Fibroblast of mammary gland (primary cell): ENCODE measurements at regions not wholly inside any gene's neighbourhood (a gene's known extent, or its start where the extent isn't known, plus 50 kb on each side); places are given as distances from the start of the nearest gene placed in this dataset.

Experiments
- DNase-seq: peaks from one replicate; pipeline ENCODE4 v3.0.0-alpha.2; 2010; ENCODE audit warnings: low read depth
- H3K4me3 ChIP-seq: 2 replicates; pipeline ENCODE4 v1.5.1; 2011; ENCODE audit warnings: low read depth, mild to moderate bottlenecking, low read length, moderate library complexity; ENCODE audit not compliant: control insufficient read depth
- TF ChIP-seq, protein P1 (sequence below): conservative IDR thresholded peaks from 2 replicates; pipeline ENCODE4 v1.5.1; 2011; ENCODE audit warnings: low read depth, low read length, inconsistent platforms; ENCODE audit not compliant: control insufficient read depth, insufficient read depth

DNA sequence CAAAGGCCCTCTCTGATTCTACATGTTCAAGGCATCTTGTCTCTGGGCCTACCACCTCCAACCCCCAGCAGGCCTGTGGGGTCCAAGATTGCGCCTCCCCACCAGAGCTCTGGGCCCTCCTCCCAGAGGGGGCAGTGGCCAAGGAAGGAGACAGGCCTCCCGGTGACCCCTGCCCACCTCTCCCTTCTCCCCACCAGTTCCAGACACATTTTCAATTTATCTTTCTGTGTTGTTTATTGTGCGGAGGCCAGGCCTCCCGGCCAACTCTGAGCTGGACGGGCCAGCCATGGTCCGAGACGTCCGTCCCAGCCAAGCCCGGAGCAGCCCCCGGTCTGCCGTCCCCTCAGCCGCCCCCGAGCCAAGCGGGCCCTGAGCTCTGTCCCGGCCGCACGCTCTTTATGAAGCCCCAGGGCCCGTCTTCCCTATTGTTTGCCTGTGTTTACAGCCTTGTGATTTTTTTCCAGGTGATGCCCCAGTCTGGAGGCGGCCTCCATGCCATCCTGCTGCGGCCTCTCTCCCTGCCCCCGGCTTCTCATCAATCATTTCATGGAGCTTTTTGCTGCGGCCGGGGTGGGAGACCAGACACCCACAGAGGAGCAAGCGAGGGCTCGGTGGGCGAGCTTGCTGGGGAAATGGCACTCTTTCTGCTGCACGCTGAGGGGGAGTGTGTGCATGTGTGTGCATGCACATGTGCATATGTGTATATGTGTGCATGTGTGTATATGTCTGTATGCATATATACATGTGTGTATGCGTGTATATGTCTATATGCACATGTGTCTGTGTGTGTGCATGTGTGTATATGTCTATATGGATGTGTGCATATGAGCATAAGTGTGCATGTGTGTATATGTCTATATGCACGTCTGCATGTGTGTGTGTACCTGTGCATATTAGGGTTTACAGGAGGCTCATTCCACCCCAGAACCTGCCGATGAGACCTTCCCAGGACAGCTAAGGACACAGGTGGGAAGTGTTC, 52.7 kb upstream of the ELN start:
- DNase-seq = no peak
- TF ChIP-seq, protein P1, sequence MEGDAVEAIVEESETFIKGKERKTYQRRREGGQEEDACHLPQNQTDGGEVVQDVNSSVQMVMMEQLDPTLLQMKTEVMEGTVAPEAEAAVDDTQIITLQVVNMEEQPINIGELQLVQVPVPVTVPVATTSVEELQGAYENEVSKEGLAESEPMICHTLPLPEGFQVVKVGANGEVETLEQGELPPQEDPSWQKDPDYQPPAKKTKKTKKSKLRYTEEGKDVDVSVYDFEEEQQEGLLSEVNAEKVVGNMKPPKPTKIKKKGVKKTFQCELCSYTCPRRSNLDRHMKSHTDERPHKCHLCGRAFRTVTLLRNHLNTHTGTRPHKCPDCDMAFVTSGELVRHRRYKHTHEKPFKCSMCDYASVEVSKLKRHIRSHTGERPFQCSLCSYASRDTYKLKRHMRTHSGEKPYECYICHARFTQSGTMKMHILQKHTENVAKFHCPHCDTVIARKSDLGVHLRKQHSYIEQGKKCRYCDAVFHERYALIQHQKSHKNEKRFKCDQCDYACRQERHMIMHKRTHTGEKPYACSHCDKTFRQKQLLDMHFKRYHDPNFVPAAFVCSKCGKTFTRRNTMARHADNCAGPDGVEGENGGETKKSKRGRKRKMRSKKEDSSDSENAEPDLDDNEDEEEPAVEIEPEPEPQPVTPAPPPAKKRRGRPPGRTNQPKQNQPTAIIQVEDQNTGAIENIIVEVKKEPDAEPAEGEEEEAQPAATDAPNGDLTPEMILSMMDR = no peak
- no peak overlapping the region for H3K4me3 ChIP-seq

DNA sequence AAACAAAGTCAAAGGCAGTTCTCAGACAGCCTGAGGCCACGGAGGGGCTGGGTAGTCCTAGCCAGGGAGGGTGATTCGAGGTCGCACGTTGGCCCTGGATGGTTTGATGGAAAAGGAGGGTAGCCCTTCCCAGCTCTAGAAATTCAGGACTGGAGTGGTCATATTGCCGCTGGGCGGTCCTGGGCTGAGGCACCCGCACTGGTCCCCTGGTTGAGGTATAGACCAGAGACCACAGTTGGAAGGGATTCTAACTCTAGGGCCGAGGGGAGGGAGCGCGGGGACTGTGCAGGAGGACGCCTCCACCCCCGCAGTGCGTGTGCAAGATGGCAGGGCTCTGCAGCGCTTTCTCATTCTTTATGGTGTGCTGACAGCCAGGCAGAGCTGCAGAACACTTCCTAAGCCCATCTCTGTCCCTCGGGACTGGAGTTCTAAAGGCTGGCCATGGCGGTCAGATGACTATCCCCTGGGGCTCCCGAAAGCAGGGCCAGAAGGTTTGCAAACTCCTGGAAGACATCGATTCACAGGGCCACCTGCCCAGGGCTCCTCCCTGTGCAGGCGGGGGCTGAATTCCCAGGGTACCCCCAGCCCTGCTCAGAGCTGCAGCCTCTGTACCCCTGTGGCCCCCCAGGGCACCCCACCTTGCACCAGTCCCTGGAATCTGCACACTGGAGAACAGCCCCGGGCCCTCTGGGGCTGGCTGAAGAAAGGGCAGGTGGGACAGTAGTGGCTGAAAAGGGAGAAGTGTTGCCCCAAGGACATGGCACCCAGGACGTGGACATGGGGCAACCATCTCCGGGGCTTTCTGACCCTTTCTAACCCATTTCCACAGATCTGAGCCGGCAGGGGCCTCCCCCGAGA, 51.0 kb upstream of the ELN start:
- no peak overlapping the region for H3K4me3 ChIP-seq
- peak; percentile 88 for DNase-seq
- TF ChIP-seq, protein P1 = no peak

DNA sequence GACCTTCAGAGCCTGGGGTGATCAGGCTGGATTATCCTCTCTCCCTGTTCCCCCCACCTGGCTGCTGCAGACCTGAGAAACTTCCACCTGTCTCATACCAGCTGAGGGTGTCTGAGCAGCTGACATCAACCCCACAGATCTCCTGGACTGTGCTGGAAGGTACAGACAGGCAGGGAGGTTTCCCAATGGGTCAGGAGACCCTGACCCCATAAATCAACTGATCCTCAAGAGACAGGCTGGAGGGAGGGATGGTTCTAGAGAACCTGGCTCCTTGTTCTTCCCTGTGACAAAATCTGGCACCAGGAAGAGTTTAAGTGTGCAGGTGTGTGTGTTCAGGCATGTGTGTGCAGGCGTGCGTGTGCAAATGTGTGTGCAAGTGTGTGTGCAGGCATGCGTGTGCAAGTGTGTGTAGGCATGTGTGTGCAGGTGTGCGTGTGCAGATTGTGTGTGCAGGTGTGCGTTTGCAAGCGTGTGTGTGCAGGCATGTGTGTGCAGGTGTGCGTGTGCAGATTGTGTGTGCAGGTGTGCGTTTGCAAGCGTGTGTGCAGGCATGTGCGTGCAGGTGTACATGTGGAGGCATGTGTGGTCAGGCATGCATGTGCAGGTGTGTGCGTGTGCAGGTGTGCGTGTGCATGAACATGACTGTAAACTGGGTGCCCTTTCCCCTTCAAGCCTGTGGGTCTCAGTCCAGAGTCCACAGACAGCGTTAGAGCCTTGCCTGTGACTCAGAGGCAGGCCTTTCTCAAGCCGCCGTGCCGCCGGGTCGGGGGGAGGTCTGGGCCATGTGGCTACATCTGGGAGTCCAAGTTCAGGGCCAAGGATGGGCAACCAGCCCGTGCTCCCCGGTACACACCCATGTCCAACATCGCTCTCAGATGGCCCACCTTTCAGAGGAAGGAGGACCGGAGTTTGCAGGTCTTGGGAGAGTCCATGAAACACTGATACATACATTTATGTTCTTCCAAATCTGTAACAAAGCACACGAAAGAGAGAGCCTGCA, 50.1 kb upstream of the ELN start:
- DNase-seq = peak; percentile 54

More for the DNA sequence above, 50.1 kb upstream of the ELN start:
- H3K4me3 ChIP-seq = no peak overlapping the region
- TF ChIP-seq, protein P1 = no peak
